ENCODE measurements at regions not wholly inside any gene's neighbourhood (a gene's known extent, or its start where the extent isn't known, plus 50 kb on each side); places are given as distances from the start of the nearest gene placed in this dataset.
"Not testable (repeated sequence)": the region's sequence is repeated elsewhere in the genome, so short reads cannot be mapped to it uniquely, and the experiment has no call there.

- DNase-seq (ENCODE audit: low read depth in 2 of 2), result no peak
Measured at GRCh38 chr11:115637599-115638241, 133.5 kb upstream of the CADM1 start.

- DNase-seq (ENCODE audit: low read depth in 2 of 2), result no peak
Measured at GRCh38 chr11:115636753-115637527, 132.7 kb upstream of the CADM1 start.

- DNase-seq (ENCODE audit: low read depth in 2 of 2), result not testable (repeated sequence)
Measured at GRCh38 chr11:115633977-115634376, 129.8 kb upstream of the CADM1 start.

GRCh38 chr11:115632061-115632460, 127.8 kb upstream of the CADM1 start:
- DNase-seq (ENCODE audit: low read depth in 2 of 2), result no peak

- no peak for DNase-seq (ENCODE audit: low read depth in 2 of 2)
Measured at GRCh38 chr11:115631609-115632008, 127.4 kb upstream of the CADM1 start.

GRCh38 chr11:115630214-115630613, 126.0 kb upstream of the CADM1 start:
- DNase-seq (ENCODE audit: low read depth in 2 of 2), result peak; percentile 19 to 20

GRCh38 chr11:115629456-115630015, 125.3 kb upstream of the CADM1 start:
- no peak for DNase-seq (ENCODE audit: low read depth in 2 of 2)

- DNase-seq (ENCODE audit: low read depth in 2 of 2), result no peak
Measured at GRCh38 chr11:115627666-115628460, 123.6 kb upstream of the CADM1 start.

GRCh38 chr11:115627071-115627470, 122.9 kb upstream of the CADM1 start:
- DNase-seq (ENCODE audit: low read depth in 2 of 2), result no peak

- DNase-seq (ENCODE audit: low read depth in 2 of 2), result no peak
Measured at GRCh38 chr11:115626414-115626813, 122.2 kb upstream of the CADM1 start.

- no peak for DNase-seq (ENCODE audit: low read depth in 2 of 2)
Measured at GRCh38 chr11:115625502-115625901, 121.3 kb upstream of the CADM1 start.

GRCh38 chr11:115624065-115624464, 119.8 kb upstream of the CADM1 start:
- DNase-seq (ENCODE audit: low read depth in 2 of 2), result no peak

- DNase-seq (ENCODE audit: low read depth in 2 of 2), result peak; percentile 93
Measured at GRCh38 chr11:115623021-115623451, 118.8 kb upstream of the CADM1 start.

GRCh38 chr11:115618428-115618827, 114.2 kb upstream of the CADM1 start:
- no peak for DNase-seq (ENCODE audit: low read depth in 2 of 2)

- DNase-seq (ENCODE audit: low read depth in 2 of 2), result no peak
Measured at GRCh38 chr11:115617767-115618166, 113.6 kb upstream of the CADM1 start.

- DNase-seq (ENCODE audit: low read depth in 2 of 2), result peak; percentile 83 to 85
Measured at GRCh38 chr11:115616971-115617370, 112.8 kb upstream of the CADM1 start.

- peak in 1 of 2 experiments; percentile 39 for DNase-seq (ENCODE audit: low read depth in 2 of 2)
Measured at GRCh38 chr11:115613986-115614632, 109.9 kb upstream of the CADM1 start.

GRCh38 chr11:115613004-115613403, 108.8 kb upstream of the CADM1 start:
- no peak for DNase-seq (ENCODE audit: low read depth in 2 of 2)

- peak; percentile 60 to 67 for DNase-seq (ENCODE audit: low read depth in 2 of 2)
Measured at GRCh38 chr11:115612046-115612730, 108.0 kb upstream of the CADM1 start.

GRCh38 chr11:115611343-115611742, 107.1 kb upstream of the CADM1 start:
- no peak for DNase-seq (ENCODE audit: low read depth in 2 of 2)

- no peak for DNase-seq (ENCODE audit: low read depth in 2 of 2)
Measured at GRCh38 chr11:115610908-115611307, 106.7 kb upstream of the CADM1 start.
